ENCODE measurements at regions not wholly inside any gene's neighbourhood (a gene's known extent, or its start where the extent isn't known, plus 50 kb on each side); places are given as distances from the start of the nearest gene placed in this dataset.

DNA sequence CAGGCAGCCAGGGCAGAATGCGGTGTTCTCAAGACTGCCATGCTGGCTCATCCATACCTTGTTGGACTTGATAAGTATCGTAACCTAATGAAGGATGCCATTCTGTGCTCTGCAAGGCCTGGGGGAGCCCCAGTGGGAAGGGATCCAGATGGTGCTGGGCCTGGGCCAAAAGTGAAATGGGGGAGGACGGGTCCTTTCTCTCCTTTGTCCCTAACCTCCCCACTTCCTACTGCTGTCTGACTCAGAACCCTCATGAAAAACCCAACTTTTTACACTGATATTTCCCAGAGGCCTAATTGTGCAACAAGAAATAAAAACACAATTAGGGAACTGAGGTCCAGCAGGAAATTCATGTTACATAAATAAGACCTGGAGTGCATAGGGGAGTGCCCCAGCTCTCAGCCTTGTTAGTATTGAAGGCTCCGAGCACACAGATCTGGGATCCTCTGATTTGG lies 193.7 kb upstream of the SVIL start:
- H3K9me3 ChIP-seq (replicated peaks; ENCODE audit: control insufficient read depth, insufficient read depth, low read depth, low read length): no peaks in the 10 kb centered on the region
- peaks cover 0 to 2% of the 10 kb centered on the region in 2 experiments; a peak in 3 of 5 replicates for H3K27me3 ChIP-seq (ENCODE audit: control insufficient read depth in 2 of 2, insufficient read depth in 2 of 2, low read length in 2 of 2)
- H3K9me1 ChIP-seq (ENCODE audit: control insufficient read depth, insufficient read depth, low read length): no peaks in the 10 kb centered on the region
- BruUV-seq (replicated peaks): no TSS peak
- FAIRE-seq (no peak), DNase-seq (ENCODE audit: extremely low read depth in 1 of 4, low spot score in 3 of 4) (no peak), ATAC-seq (no peak)
- in situ Hi-C loops (cut with MboI): no loop called here
- no peak for TF ChIP-seq NCOR1 (IDR thresholded peaks at IDR 0.05)
- no peak for TF ChIP-seq PHB (CRISPR knock-in tag; IDR thresholded peaks at IDR 0.05)
- TF ChIP-seq COPS2 (conservative IDR thresholded peaks at IDR 0.05): no peak
- no peak for TF ChIP-seq MCM7 (IDR thresholded peaks at IDR 0.05)
- no peak for TF ChIP-seq FUS (optimal IDR thresholded peaks at IDR 0.05; ENCODE audit: low read depth, low read length)
- TF ChIP-seq ZNF639 (CRISPR knock-in tag; conservative IDR thresholded peaks at IDR 0.05 in 1 of 2, IDR thresholded peaks at IDR 0.05 in 1 of 2): no peak
- no peak for TF ChIP-seq NFE2 (IDR thresholded peaks at IDR 0.05; ENCODE audit: low read depth)
- TF ChIP-seq ARID3A (IDR thresholded peaks at IDR 0.05; ENCODE audit: borderline replicate concordance, low read depth, low read length): no peak
- TF ChIP-seq ZNF12 (CRISPR knock-in tag; IDR thresholded peaks at IDR 0.05): no peak
- TF ChIP-seq KLF10 (CRISPR knock-in tag; IDR thresholded peaks at IDR 0.05): no peak
- no peak for TF ChIP-seq NR0B1 (IDR thresholded peaks at IDR 0.05; ENCODE audit: partially characterized antibody)
- TF ChIP-seq BRF1 (IDR thresholded peaks at IDR 0.05; ENCODE audit: borderline replicate concordance, extremely low read depth, insufficient read length): no peak
- no peak for TF ChIP-seq SRSF1 (IDR thresholded peaks at IDR 0.05; ENCODE audit: low read depth, low read length)
- POLR2A ChIA-PET: no interaction called here
- 2% methylated on average over 4 of the region's 4 CpGs for WGBS (ENCODE audit: insufficient coverage, low coverage, missing lambda C conversion rate)
- no peak overlapping the region for H3K9ac ChIP-seq (ENCODE audit: insufficient read depth in 1 of 2, low read depth in 2 of 2, low read length in 2 of 2)
- intact Hi-C loops (cut with micrococcal nuclease): no loop called here
- H3K79me2 ChIP-seq (ENCODE audit: control insufficient read depth, insufficient read depth, low read length): no peaks in the 10 kb centered on the region
- no peaks in the 10 kb centered on the region for H3K36me3 ChIP-seq (ENCODE audit: control insufficient read depth, insufficient read depth, low read length)
- no peaks in the 10 kb centered on the region for H4K20me1 ChIP-seq (replicated peaks; ENCODE audit: control insufficient read depth, insufficient read depth, low read length)
- no peak overlapping the region for H3K4me3 ChIP-seq
- H3K27ac ChIP-seq (ENCODE audit: extremely low read depth, low read depth, low read length): no peak overlapping the region
- H2AFZ ChIP-seq (ENCODE audit: low read depth, low read length): no peak overlapping the region
- H3K4me2 ChIP-seq (ENCODE audit: insufficient read depth, low read length): no peak overlapping the region
- CTCF ChIA-PET (ENCODE audit: low intra/inter-chr PET ratio): no interaction called here
- no peaks in the 10 kb centered on the region for H3K4me1 ChIP-seq (replicated peaks in 1 of 2; ENCODE audit: control insufficient read depth in 2 of 2, insufficient read depth in 2 of 2, low read length in 2 of 2)

Measured in K562 (cell line).